Endothelial cell of umbilical vein (primary cell): ENCODE measurements at regions not wholly inside any gene's neighbourhood (a gene's known extent, or its start where the extent isn't known, plus 50 kb on each side); places are given as distances from the start of the nearest gene placed in this dataset.

Experiments
- BruUV-seq: library from RNA; stranded (reverse); fragments of 400-500 nt; replicated peaks from 2 replicates; lab custom pipeline; 2021; lab: Mats Ljungman, UMichigan
- CTCF ChIA-PET: fragments of 300-600, 350-600 bp; sonication (Branson Sonifier 250); formaldehyde crosslinking; loops from one replicate; lab custom pipeline; 2021; ENCODE audit warnings: antibody characterized with exemption, inconsistent platforms; lab: Charles Lee
- POLR2A ChIA-PET: fragments of 300-600, 350-600 bp; sonication (Branson Sonifier 250); formaldehyde crosslinking; loops from one replicate; lab custom pipeline; 2021; ENCODE audit warnings: antibody characterized with exemption, inconsistent platforms; lab: Charles Lee
- DNase-seq: peaks from one replicate; pipeline ENCODE4 v3.0.0-alpha.2; 2011; ENCODE audit warnings: low read depth, low spot score
- FAIRE-seq: peaks from 2 replicates; lab custom pipeline; 2011; peaks lifted over from hg19 to GRCh38; lab: Jason Lieb, UNC
- H2AFZ ChIP-seq: 2 replicates; pipeline ENCODE4 v1.6.0; 2012; ENCODE audit warnings: low read depth, low read length, control low read depth, inconsistent platforms
- H3K27ac ChIP-seq: 2 replicates; pipeline ENCODE4 v1.5.1; 2011; ENCODE audit warnings: low read depth, mild to moderate bottlenecking, control low read depth, low read length, moderate library complexity; ENCODE audit not compliant: insufficient read depth
- H3K27me3 ChIP-seq, 2 experiments: 2 replicates each; pipeline versions ENCODE4 v1.6.0 to v1.6.1; 2011; ENCODE audit warnings: low read length in 2 of 2, mixed read lengths in 1 of 2; ENCODE audit not compliant: control insufficient read depth in 2 of 2, insufficient read depth in 2 of 2
- H3K36me3 ChIP-seq, 2 experiments: 2 replicates in 1 of 2; 3 replicates in 1 of 2; pipeline ENCODE4 v1.5.1; 2011; ENCODE audit warnings: low read length in 2 of 2, mild to moderate bottlenecking in 1 of 2, moderate library complexity in 1 of 2; ENCODE audit not compliant: control insufficient read depth in 2 of 2, insufficient read depth in 2 of 2; ENCODE audit errors: extremely low read depth in 1 of 2
- H3K4me1 ChIP-seq: 3 replicates; pipeline ENCODE4 v1.5.1; 2011; ENCODE audit warnings: mild to moderate bottlenecking, low read length; ENCODE audit not compliant: control insufficient read depth, insufficient read depth; ENCODE audit errors: extremely low read depth
- H3K4me2 ChIP-seq: 2 replicates; pipeline ENCODE4 v1.6.1; 2011; ENCODE audit warnings: low read length, control low read depth, mixed read lengths; ENCODE audit not compliant: insufficient read depth
- H3K4me3 ChIP-seq, 3 experiments: fragments of 200-600 bp in 1 of 3; sonication (generic), shearing (Covaris generic) in 1 of 3; replicated peaks in 1 of 3; 2 replicates each; pipeline ENCODE4 v1.5.1; 2011 to 2016; ENCODE audit warnings: control low read depth in 3 of 3, low read length in 3 of 3, mild to moderate bottlenecking in 2 of 3, inconsistent platforms in 1 of 3, low read depth in 1 of 3, moderate library complexity in 1 of 3; ENCODE audit not compliant: insufficient read depth in 1 of 3
- H3K79me2 ChIP-seq: 2 replicates; pipeline ENCODE4 v1.6.0; 2012; ENCODE audit warnings: low read length, inconsistent platforms; ENCODE audit not compliant: control insufficient read depth, insufficient read depth
- H3K9ac ChIP-seq: replicated peaks from 2 replicates; pipeline ENCODE3; 2011; ENCODE audit warnings: low read length, control low read depth; ENCODE audit not compliant: insufficient read depth; ENCODE audit errors: extremely low read depth
- H3K9me1 ChIP-seq: replicated peaks from 3 replicates; pipeline ENCODE4 v1.6.0; 2011; ENCODE audit warnings: mild to moderate bottlenecking, low read length; ENCODE audit not compliant: control insufficient read depth, insufficient read depth; ENCODE audit errors: extremely low read depth
- H3K9me3 ChIP-seq: replicated peaks from 2 replicates; pipeline ENCODE4 v1.5.1; 2012; ENCODE audit warnings: low read length, inconsistent platforms; ENCODE audit not compliant: control insufficient read depth, insufficient read depth
- H4K20me1 ChIP-seq: replicated peaks from 2 replicates; pipeline ENCODE3; 2011; ENCODE audit warnings: mild to moderate bottlenecking, low read length; ENCODE audit not compliant: control insufficient read depth, insufficient read depth; ENCODE audit errors: extremely low read depth
- EZH2 ChIP-seq: IDR thresholded peaks from 2 replicates; pipeline ENCODE4 v1.6.1; 2012; ENCODE audit warnings: borderline replicate concordance, low read depth, mild to moderate bottlenecking, moderate library complexity, low read length, inconsistent platforms; ENCODE audit not compliant: severe bottlenecking
- FOS ChIP-seq: IDR thresholded peaks from 2 replicates; pipeline ENCODE4 v1.6.1; 2011; ENCODE audit warnings: mild to moderate bottlenecking, low read length, moderate library complexity, borderline replicate concordance; ENCODE audit not compliant: insufficient read depth
- GATA2 ChIP-seq: IDR thresholded peaks from 2 replicates; pipeline ENCODE4 v1.7.0; 2011; ENCODE audit warnings: low read depth, mild to moderate bottlenecking, moderate library complexity, mixed read lengths, low read length; ENCODE audit not compliant: insufficient read length, insufficient read depth
- JUN ChIP-seq: IDR thresholded peaks from 2 replicates; pipeline ENCODE4 v1.6.1; 2011; ENCODE audit warnings: borderline replicate concordance, low read depth; ENCODE audit not compliant: insufficient read length, insufficient read depth
- MYC ChIP-seq: IDR thresholded peaks from one replicate; pipeline ENCODE4 v1.6.1; 2011; ENCODE audit warnings: mild to moderate bottlenecking, low read depth, low read length
- POLR2A ChIP-seq: IDR thresholded peaks from 2 replicates; pipeline ENCODE4 v1.6.1; 2012; ENCODE audit warnings: low read depth, mild to moderate bottlenecking, control low read depth, low read length
- POLR2AphosphoS5 ChIP-seq: IDR thresholded peaks from 2 replicates; pipeline ENCODE4 v1.6.1; 2012; ENCODE audit warnings: low read depth, mild to moderate bottlenecking, control low read depth, low read length, moderate library complexity; ENCODE audit not compliant: insufficient read depth
- dilution Hi-C: fragments of 300-500 bp; cut with MboI; formaldehyde crosslinking; loops from one replicate; pipeline ENCODE4 v1.15.0; 2019; ENCODE audit warnings: low sequenced_read_pairs; ENCODE audit not compliant: extremely low pct_ligation_motif_present
- intact Hi-C: fragments of 100-400 bp; cut with micrococcal nuclease; formaldehyde crosslinking; loops from one replicate; pipeline ENCODE4 v1.10.0; 2022
- TF ChIP-seq, protein P1 (sequence below), 2 donors: IDR thresholded peaks; 1 replicate in 1 of 2; 2 replicates in 1 of 2; pipeline ENCODE4 v1.5.1; 2011; ENCODE audit warnings: low read length in 2 of 2, mild to moderate bottlenecking in 2 of 2, moderate library complexity in 2 of 2, control low read depth in 1 of 2, inconsistent platforms in 1 of 2, low read depth in 1 of 2; ENCODE audit not compliant: insufficient read depth in 1 of 2; ENCODE audit errors: extremely low read depth in 1 of 2
- TF ChIP-seq, protein P2 (sequence below): IDR thresholded peaks from 2 replicates; pipeline ENCODE4 v1.6.1; 2011; ENCODE audit not compliant: insufficient read depth, insufficient read length

DNA sequence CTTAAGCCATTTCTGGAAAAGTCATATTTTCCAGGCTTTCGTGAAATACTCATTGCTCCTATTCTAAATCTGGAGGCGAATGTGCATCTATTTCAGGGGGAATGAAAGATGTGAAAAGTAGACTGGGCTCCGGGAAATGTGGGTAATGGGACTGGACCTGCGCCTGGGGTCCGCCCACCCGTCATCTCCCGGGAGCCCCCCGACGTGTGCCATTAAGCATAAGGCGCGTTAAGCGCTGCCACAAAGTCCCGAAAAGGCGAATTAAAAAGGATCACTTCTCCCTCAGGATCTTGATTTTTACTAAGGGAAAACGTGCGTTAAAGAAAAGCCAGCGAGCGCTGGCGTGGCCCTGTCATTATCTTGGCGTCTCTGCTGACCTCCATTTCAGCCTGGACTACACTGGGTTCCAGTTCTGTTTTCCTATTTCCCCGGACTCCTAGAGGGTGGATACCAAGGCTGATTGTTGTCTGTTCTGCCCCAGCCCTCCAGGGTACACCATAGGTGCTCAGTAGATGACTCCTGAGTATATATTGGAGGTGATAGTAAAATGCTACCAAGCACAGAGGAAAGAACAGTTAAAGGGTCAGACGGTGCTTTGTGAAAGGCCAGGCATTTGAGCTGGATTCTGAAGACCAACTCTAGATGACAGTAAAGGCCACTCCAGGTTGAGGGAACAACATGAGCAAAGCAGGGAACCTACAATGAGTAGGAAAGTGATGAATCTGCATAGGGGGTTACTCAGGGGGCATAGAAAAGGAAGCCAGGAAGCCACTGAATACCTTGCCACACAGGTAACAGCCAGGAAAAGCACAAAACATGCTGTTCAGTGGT is 89.2 kb upstream of the ARID1B start:
- dilution Hi-C loops = no loop called here
- POLR2A ChIA-PET = no interaction called here
- H3K27ac ChIP-seq = peak overlapping the region; percentile 69
- H4K20me1 ChIP-seq = no peaks in the 10 kb centered on the region
- H3K36me3 ChIP-seq = no peaks in the 10 kb centered on the region
- peak overlapping the region; percentile 100 for H2AFZ ChIP-seq
- intact Hi-C loops = loop anchor here (1.0 to 10.0 kb wide), 8 partner anchors 11 to 1363 kb away; partner anchors contain the start of gene ARID1B
- TSS peak; percentile 16 for BruUV-seq
- peak overlapping the region; percentile 78 for H3K9ac ChIP-seq
- H3K27me3 ChIP-seq = peaks cover 0 to 11% of the 10 kb centered on the region in 2 experiments
- FAIRE-seq (peak; percentile 21), DNase-seq (peak; percentile 36)
- TF ChIP-seq, protein P1, sequence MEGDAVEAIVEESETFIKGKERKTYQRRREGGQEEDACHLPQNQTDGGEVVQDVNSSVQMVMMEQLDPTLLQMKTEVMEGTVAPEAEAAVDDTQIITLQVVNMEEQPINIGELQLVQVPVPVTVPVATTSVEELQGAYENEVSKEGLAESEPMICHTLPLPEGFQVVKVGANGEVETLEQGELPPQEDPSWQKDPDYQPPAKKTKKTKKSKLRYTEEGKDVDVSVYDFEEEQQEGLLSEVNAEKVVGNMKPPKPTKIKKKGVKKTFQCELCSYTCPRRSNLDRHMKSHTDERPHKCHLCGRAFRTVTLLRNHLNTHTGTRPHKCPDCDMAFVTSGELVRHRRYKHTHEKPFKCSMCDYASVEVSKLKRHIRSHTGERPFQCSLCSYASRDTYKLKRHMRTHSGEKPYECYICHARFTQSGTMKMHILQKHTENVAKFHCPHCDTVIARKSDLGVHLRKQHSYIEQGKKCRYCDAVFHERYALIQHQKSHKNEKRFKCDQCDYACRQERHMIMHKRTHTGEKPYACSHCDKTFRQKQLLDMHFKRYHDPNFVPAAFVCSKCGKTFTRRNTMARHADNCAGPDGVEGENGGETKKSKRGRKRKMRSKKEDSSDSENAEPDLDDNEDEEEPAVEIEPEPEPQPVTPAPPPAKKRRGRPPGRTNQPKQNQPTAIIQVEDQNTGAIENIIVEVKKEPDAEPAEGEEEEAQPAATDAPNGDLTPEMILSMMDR (IDR thresholded peaks at IDR 0.05; ENCODE audit: extremely low read depth in 1 of 2, insufficient read depth in 1 of 2, low read depth in 1 of 2, low read length in 2 of 2) = no peak
- TF ChIP-seq JUN = no peak
- no peak for TF ChIP-seq POLR2AphosphoS5
- TF ChIP-seq EZH2 = no peak
- no peak for TF ChIP-seq GATA2
- TF ChIP-seq, protein P2, sequence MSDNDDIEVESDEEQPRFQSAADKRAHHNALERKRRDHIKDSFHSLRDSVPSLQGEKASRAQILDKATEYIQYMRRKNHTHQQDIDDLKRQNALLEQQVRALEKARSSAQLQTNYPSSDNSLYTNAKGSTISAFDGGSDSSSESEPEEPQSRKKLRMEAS = no peak
- no peak for TF ChIP-seq POLR2A
- no peak for TF ChIP-seq MYC
- TF ChIP-seq FOS = no peak
- H3K4me3 ChIP-seq = peak overlapping the region; percentile 44 to 91 (median 84)
- no peaks in the 10 kb centered on the region for H3K9me3 ChIP-seq
- H3K4me2 ChIP-seq = peak overlapping the region; percentile 95
- H3K79me2 ChIP-seq = no peaks in the 10 kb centered on the region
- H3K4me1 ChIP-seq = peaks cover 11% of the 10 kb centered on the region
- no peaks in the 10 kb centered on the region for H3K9me1 ChIP-seq
- CTCF ChIA-PET = interaction anchor here (1.0 to 1.4 kb wide), 2 partner anchors 14 to 88 kb away, joined by 4 to 5 read pairs; no protein-coding TSS in a partner anchor
